GM12892 (cell line): ENCODE measurements at regions not wholly inside any gene's neighbourhood (a gene's known extent, or its start where the extent isn't known, plus 50 kb on each side); places are given as distances from the start of the nearest gene placed in this dataset.

Experiments
- POLR2A ChIP-seq: IDR thresholded peaks from 2 replicates; pipeline ENCODE4 v1.6.1; 2011; ENCODE audit warnings: low read depth, low read length, control low read depth
- POLR2AphosphoS5 ChIP-seq: IDR thresholded peaks from 2 replicates; pipeline ENCODE4 v1.6.1; 2011; ENCODE audit warnings: low read depth, low read length, control low read depth

DNA sequence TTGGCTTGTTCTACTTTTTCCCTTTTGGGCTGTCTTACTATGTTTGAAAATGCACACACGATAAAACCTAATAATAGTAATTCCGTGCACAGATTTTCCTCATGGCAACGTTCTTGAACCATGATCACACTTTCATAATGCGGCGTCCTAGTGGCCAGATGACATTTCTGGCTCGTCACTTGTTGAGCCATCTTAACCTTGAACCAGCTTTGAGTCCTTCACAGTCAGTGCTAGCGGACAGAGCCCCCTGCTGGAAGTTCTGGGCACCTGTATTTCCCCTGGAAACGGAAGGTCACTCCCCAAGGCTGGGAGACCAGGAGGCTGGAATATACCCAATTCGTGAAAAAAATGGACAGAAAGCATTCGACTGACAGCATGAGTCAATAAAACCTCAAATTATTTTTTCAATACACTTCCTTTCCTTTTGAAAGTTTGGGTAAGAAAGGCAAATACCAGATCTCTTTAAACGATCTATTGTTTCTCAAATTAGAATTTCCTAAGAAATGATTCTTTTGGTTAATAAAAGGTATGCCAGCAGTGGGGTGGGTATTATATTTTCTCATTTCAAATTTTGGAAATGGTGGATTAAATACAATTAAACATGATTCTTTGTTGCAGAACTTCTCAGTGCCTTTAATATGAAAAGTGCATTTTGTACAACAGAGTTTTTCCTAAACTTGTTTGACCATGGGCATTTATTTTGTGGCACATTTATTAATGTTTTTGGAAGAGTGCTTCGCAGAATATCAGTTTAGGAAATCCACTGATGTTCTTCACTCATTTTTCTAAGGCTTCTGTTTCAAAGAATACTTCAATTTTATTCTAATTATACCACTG lies 542.3 kb downstream of the QKI start:
- no peak for TF ChIP-seq POLR2A
- no peak for TF ChIP-seq POLR2AphosphoS5
